GM10266 (cell line): ENCODE measurements at regions not wholly inside any gene's neighbourhood (a gene's known extent, or its start where the extent isn't known, plus 50 kb on each side); places are given as distances from the start of the nearest gene placed in this dataset.

ENCODE experiments used
- DNase-seq: peaks from one replicate; pipeline ENCODE4 v3.0.0; 2012; ENCODE audit errors: extremely low spot score
- CTCF ChIP-seq: IDR thresholded peaks from 2 replicates; pipeline ENCODE4 v1.5.1; 2012; ENCODE audit warnings: mild to moderate bottlenecking, low read depth; ENCODE audit not compliant: control insufficient read depth, insufficient read depth; ENCODE audit errors: missing control alignments

GRCh38 chr13:85469320-85469719 lies 329.9 kb downstream of the SLITRK6 start:
- no peak for TF ChIP-seq CTCF
- DNase-seq, result no peak

DNA sequence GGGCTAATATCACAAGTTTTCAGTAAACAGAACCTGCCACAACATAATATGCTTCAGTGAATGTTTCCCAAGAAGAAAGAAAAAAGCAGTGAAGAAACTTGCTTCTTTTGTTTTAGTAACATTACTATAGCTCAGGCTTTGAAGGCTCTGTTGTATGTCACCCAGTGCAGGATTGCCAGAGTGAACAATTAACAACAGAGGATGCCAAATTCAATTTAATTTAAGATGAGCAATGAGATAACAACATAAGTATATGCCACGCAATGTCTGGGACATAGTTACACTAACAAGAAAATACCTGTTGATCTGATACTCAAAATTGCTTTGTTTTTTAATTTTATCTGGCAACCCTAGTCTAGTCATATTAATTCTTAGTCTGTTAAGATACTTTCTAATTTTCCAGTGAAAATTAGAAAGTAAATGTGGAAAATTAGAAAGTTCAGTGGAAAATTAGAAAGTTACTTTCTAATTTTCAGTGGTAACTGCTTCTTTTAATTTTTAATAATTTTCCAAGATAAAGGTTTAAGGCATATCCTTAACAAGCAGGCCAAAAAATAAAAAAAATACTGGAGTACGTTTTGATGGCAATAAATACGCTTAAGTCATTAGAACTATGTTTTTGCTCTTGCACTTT lies 336.3 kb downstream of the SLITRK6 start:
- no peak for TF ChIP-seq CTCF
- no peak for DNase-seq

- no peak for DNase-seq
- no peak for TF ChIP-seq CTCF
Observed at GRCh38 chr13:85461621-85462020, 337.6 kb downstream of the SLITRK6 start.

DNA sequence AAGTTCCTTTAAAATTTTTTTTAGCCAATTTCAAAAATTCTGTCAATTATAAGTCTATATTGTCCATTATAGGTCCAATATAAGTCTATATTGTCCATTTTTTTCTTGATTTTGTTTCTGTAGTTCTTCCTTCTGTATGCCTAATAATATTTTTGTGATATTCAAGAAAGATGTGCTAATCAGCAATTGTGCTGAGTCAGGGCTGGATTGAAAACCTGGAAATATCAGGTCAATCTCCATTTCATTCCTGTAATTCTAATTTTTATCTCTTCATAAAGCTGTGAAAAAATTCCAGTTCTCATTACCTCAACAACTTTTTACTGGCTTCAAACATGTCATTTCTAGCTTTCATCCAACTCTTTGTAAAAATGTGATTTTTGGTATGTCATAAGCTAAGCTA lies 353.7 kb downstream of the SLITRK6 start:
- no peak for TF ChIP-seq CTCF
- no peak for DNase-seq

DNA sequence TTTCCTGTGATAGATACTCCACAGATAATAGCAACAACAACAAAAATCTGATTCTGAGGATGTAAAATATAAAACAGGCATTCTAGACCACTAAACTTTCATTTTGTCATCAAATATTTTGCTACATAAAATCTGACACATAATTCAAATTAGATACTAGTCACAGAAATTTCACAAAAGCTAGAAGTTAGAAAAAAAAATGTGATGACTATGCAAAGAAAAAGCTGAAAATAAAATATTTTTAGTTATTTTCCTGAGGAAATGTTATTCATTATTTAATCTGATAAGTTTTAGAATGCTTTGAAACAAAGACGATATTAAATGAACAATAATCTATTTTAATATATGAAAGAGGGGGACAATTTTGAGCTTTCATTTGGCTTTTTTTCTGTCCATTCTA lies 357.2 kb downstream of the SLITRK6 start:
- no peak for TF ChIP-seq CTCF
- DNase-seq, result no peak

DNA sequence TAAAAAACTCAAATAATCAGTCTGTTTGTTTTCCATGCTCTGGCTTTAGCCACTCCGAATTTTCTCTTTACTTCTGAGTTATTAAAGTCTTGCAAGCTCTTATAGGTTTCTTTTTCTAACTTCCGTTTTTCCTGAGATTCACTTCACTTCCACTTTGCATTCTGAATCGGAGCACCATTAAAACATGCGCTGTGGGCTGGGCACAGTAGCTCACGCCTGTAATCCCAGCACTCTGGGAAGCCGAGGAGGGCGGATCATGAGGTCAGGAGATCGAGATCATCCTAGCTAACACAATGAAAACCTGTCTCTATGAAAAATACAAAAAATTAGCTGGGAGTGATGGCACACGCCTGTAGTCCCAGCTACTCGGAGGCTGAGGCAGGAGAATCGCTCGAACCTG lies 357.9 kb downstream of the SLITRK6 start:
- DNase-seq, result no peak
- no peak for TF ChIP-seq CTCF

- no peak for TF ChIP-seq CTCF
- DNase-seq, result no peak
Observed at GRCh38 chr13:85436029-85436428, 363.2 kb downstream of the SLITRK6 start.
